A549 (cell line): ENCODE measurements at regions not wholly inside any gene's neighbourhood (a gene's known extent, or its start where the extent isn't known, plus 50 kb on each side); places are given as distances from the start of the nearest gene placed in this dataset.

Source experiments
- ATAC-seq, 2 experiments: fragments of 200-7000 bp in 1 of 2; fragments of >200 bp in 1 of 2; cut with Nextera tagmentation in 1 of 2; cut with Tn5 transposase in 1 of 2; 3 replicates each; pipeline versions ENCODE4 v1.8.0 to v1.9.1; 2018 to 2020; ENCODE audit warnings: mild to moderate bottlenecking in 1 of 2, moderate library complexity in 1 of 2
- CTCF ChIA-PET: fragments of 300-600 bp; sonication (Branson Sonifier 250); formaldehyde crosslinking; extraction: SDS; loops from one replicate; lab custom pipeline; 2021; ENCODE audit warnings: antibody characterized with exemption, inconsistent platforms; lab: Yijun Ruan, JAX
- POLR2A ChIA-PET: fragments of 350-600 bp; formaldehyde crosslinking; extraction: SDS; loops from one replicate; lab custom pipeline; 2021; ENCODE audit warnings: antibody characterized with exemption, inconsistent platforms; lab: Yijun Ruan, JAX
- DNase-seq, 2 experiments: peaks; one replicate each; pipeline versions ENCODE4 v3.0.0 to v3.0.0-alpha.2; 2011 to 2016; ENCODE audit warnings: low read depth in 1 of 2, low spot score in 1 of 2
- FAIRE-seq: peaks from 2 replicates; lab custom pipeline; 2011; peaks lifted over from hg19 to GRCh38; lab: Jason Lieb, UNC
- H3K27ac ChIP-seq, 2 experiments: fragments of >200 bp; sonication (Bioruptor Twin); formaldehyde crosslinking; 3 replicates each; pipeline ENCODE4 v1.5.1; 2016 to 2017
- H3K4me1 ChIP-seq: fragments of >200 bp; sonication (Bioruptor Twin); formaldehyde crosslinking; 3 replicates; pipeline ENCODE4 v1.6.1; 2016
- H3K4me2 ChIP-seq: fragments of >200 bp; sonication (Bioruptor Twin); formaldehyde crosslinking; 3 replicates; pipeline ENCODE4 v1.6.1; 2016
- H3K4me3 ChIP-seq: fragments of >200 bp; sonication (Bioruptor Twin); formaldehyde crosslinking; 3 replicates; pipeline ENCODE4 v1.5.1; 2016
- H3K9me3 ChIP-seq: fragments of >200 bp; sonication (Bioruptor Twin); formaldehyde crosslinking; 3 replicates; pipeline ENCODE4 v1.6.1; 2016
- ATOH8 ChIP-seq: fragments of 250-450 bp; sonication (Bioruptor Pico); IDR thresholded peaks from 2 replicates; pipeline ENCODE4 v1.5.0; 2020; ENCODE audit warnings: low read depth, mild to moderate bottlenecking, moderate library complexity
- BHLHE40 ChIP-seq: IDR thresholded peaks from 2 replicates; pipeline ENCODE4 v1.6.1; 2012; ENCODE audit warnings: low read depth, low read length, inconsistent platforms
- FOSB ChIP-seq: fragments of 250-450 bp; sonication (Bioruptor Pico); IDR thresholded peaks from 2 replicates; pipeline ENCODE4 v1.5.0; 2020; ENCODE audit warnings: mild to moderate bottlenecking, moderate library complexity
- FOSL2 ChIP-seq, 2 experiments: fragments of 450-650 bp in 1 of 2; fragments of >200 bp in 1 of 2; sonication (Bioruptor Twin) in 1 of 2; formaldehyde crosslinking; IDR thresholded peaks; 2 replicates each; pipeline versions ENCODE4 v1.5.0 to v1.6.1; 2016 to 2020; ENCODE audit warnings: mild to moderate bottlenecking in 1 of 2, moderate library complexity in 1 of 2
- HDAC2 ChIP-seq: fragments of 200-600 bp; sonication (generic); IDR thresholded peaks from 2 replicates; pipeline ENCODE4 v1.6.1; 2016
- HOXA7 ChIP-seq: fragments of 250-450 bp; sonication (Bioruptor Pico); IDR thresholded peaks from 2 replicates; pipeline ENCODE4 v1.5.0; 2020; ENCODE audit warnings: mild to moderate bottlenecking, moderate library complexity
- HOXB13 ChIP-seq: fragments of 250-450 bp; sonication (Bioruptor Pico); IDR thresholded peaks from 2 replicates; pipeline ENCODE4 v1.5.0; 2020; ENCODE audit warnings: low read depth, mild to moderate bottlenecking, moderate library complexity
- JUNB ChIP-seq: fragments of >200 bp; sonication (Bioruptor Twin); formaldehyde crosslinking; IDR thresholded peaks from 2 replicates; pipeline ENCODE4 v1.6.1; 2016
- KDM5A ChIP-seq: fragments of 200-600 bp; sonication (generic); IDR thresholded peaks from 2 replicates; pipeline ENCODE4 v1.6.1; 2016; ENCODE audit warnings: antibody characterized with exemption, mild to moderate bottlenecking
- MAFK ChIP-seq: fragments of 450-650 bp; IDR thresholded peaks from 2 replicates; pipeline ENCODE4 v1.6.1; 2014; ENCODE audit not compliant: partially characterized antibody
- MAZ ChIP-seq: fragments of 150-350 bp; IDR thresholded peaks from 2 replicates; pipeline ENCODE4 v1.6.1; 2014; ENCODE audit warnings: antibody characterized with exemption, low read depth, low read length, borderline replicate concordance
- NPAS2 ChIP-seq: fragments of 250-450 bp; sonication (Bioruptor Pico); IDR thresholded peaks from 2 replicates; pipeline ENCODE4 v1.8.0; 2022; ENCODE audit warnings: mild to moderate bottlenecking, moderate library complexity, borderline replicate concordance
- PHF8 ChIP-seq: fragments of 200-600 bp; sonication (generic); IDR thresholded peaks from 2 replicates; pipeline ENCODE4 v1.6.1; 2016; ENCODE audit warnings: low read depth, mild to moderate bottlenecking, antibody characterized with exemption, moderate library complexity, borderline replicate concordance
- POLR2AphosphoS2 ChIP-seq: conservative IDR thresholded peaks from 2 replicates; pipeline ENCODE4 v1.6.1; 2012; ENCODE audit warnings: low read length, improper control_type of control experiment, inconsistent platforms
- RFX5 ChIP-seq: fragments of 450-650 bp; IDR thresholded peaks from 2 replicates; pipeline ENCODE4 v1.7.1; 2014; ENCODE audit warnings: antibody characterized with exemption, mild to moderate bottlenecking, moderate library complexity
- TFCP2L1 ChIP-seq: fragments of 250-450 bp; sonication (Bioruptor Pico); IDR thresholded peaks from 2 replicates; pipeline ENCODE4 v1.5.0; 2021; ENCODE audit warnings: mild to moderate bottlenecking
- ZNF302 ChIP-seq: fragments of 250-450 bp; sonication (Bioruptor Pico); IDR thresholded peaks from 2 replicates; pipeline ENCODE4 v1.9.0; 2021; ENCODE audit warnings: inconsistent platforms, mild to moderate bottlenecking, moderate library complexity
- WGBS: methylation state at CpG from one replicate; pipeline ENCODE4 v1.1.6; 2017; ENCODE audit errors: missing lambda C conversion rate; 5-methylcytosine and 5-hydroxymethylcytosine counted together
- TF ChIP-seq, protein P1 (sequence below): IDR thresholded peaks from 2 replicates; pipeline ENCODE4 v1.6.1; 2012
- TF ChIP-seq, protein P2 (sequence below): fragments of >200 bp; sonication (Bioruptor Twin); formaldehyde crosslinking; IDR thresholded peaks from 3 replicates; pipeline ENCODE4 v1.5.1; 2016
- TF ChIP-seq, protein P3 (sequence below): fragments of >200 bp; sonication (Bioruptor Twin); formaldehyde crosslinking; IDR thresholded peaks from 2 replicates; pipeline ENCODE4 v1.6.1; 2016
- TF ChIP-seq, protein P4 (sequence below): fragments of 200-600 bp; sonication (generic); IDR thresholded peaks from 2 replicates; pipeline ENCODE4 v1.6.1; 2016; ENCODE audit warnings: antibody characterized with exemption, mild to moderate bottlenecking, moderate library complexity
- TF ChIP-seq, protein P5 (sequence below): IDR thresholded peaks from 2 replicates; pipeline ENCODE4 v1.6.1; 2012

DNA sequence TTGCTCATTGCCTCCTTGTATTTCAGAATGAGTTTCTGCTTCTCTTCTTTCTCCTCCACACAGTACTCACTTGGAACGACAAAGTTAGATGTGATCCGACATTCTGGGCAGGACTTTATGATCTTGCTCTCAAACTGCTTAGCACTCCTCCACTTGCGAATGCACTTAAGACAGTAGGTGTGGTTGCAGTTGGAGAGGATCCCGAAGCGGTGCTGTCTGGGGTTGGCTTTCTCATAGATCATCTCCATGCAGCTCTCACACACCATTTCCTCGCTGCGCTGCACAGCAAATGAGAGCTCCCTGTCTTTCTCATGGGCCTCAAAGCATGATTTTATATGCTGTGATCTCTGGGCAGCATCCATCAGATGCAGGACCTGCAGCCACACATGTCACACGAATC, 245.7 kb downstream of the C12orf50 start:
- ChIA-PET CTCF (interaction anchor here (1.0 to 1.2 kb wide), 3 partner anchors 12 to 65 kb away, joined by 3 to 4 read pairs (median 3); no protein-coding TSS in a partner anchor), POLR2A (no interaction called here)
- no peak for DNase-seq
- no peak for FAIRE-seq
- WGBS, result 87% methylated on average over 8 of the region's 8 CpGs
- peak overlapping the region in 1 of 2 experiments; percentile 59; a peak in 1 of 6 replicates for H3K27ac ChIP-seq
- peaks cover 22% of the 10 kb centered on the region for H3K4me1 ChIP-seq
- TF ChIP-seq HDAC2, result no peak
- no peak for TF ChIP-seq FOSB (CRISPR knock-in tag)
- TF ChIP-seq, protein P1, sequence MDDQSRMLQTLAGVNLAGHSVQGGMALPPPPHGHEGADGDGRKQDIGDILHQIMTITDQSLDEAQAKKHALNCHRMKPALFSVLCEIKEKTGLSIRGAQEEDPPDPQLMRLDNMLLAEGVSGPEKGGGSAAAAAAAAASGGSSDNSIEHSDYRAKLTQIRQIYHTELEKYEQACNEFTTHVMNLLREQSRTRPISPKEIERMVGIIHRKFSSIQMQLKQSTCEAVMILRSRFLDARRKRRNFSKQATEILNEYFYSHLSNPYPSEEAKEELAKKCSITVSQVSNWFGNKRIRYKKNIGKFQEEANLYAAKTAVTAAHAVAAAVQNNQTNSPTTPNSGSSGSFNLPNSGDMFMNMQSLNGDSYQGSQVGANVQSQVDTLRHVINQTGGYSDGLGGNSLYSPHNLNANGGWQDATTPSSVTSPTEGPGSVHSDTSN, result no peak
- TF ChIP-seq, protein P2, sequence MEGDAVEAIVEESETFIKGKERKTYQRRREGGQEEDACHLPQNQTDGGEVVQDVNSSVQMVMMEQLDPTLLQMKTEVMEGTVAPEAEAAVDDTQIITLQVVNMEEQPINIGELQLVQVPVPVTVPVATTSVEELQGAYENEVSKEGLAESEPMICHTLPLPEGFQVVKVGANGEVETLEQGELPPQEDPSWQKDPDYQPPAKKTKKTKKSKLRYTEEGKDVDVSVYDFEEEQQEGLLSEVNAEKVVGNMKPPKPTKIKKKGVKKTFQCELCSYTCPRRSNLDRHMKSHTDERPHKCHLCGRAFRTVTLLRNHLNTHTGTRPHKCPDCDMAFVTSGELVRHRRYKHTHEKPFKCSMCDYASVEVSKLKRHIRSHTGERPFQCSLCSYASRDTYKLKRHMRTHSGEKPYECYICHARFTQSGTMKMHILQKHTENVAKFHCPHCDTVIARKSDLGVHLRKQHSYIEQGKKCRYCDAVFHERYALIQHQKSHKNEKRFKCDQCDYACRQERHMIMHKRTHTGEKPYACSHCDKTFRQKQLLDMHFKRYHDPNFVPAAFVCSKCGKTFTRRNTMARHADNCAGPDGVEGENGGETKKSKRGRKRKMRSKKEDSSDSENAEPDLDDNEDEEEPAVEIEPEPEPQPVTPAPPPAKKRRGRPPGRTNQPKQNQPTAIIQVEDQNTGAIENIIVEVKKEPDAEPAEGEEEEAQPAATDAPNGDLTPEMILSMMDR, result no peak
- TF ChIP-seq ZNF302 (CRISPR knock-in tag), result no peak
- no peak for TF ChIP-seq ATOH8 (CRISPR knock-in tag)
- TF ChIP-seq BHLHE40, result no peak
- TF ChIP-seq JUNB, result no peak
- TF ChIP-seq, protein P3, sequence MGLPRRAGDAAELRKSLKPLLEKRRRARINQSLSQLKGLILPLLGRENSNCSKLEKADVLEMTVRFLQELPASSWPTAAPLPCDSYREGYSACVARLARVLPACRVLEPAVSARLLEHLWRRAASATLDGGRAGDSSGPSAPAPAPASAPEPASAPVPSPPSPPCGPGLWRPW, result no peak
- no peak for TF ChIP-seq MAFK
- TF ChIP-seq, protein P4, sequence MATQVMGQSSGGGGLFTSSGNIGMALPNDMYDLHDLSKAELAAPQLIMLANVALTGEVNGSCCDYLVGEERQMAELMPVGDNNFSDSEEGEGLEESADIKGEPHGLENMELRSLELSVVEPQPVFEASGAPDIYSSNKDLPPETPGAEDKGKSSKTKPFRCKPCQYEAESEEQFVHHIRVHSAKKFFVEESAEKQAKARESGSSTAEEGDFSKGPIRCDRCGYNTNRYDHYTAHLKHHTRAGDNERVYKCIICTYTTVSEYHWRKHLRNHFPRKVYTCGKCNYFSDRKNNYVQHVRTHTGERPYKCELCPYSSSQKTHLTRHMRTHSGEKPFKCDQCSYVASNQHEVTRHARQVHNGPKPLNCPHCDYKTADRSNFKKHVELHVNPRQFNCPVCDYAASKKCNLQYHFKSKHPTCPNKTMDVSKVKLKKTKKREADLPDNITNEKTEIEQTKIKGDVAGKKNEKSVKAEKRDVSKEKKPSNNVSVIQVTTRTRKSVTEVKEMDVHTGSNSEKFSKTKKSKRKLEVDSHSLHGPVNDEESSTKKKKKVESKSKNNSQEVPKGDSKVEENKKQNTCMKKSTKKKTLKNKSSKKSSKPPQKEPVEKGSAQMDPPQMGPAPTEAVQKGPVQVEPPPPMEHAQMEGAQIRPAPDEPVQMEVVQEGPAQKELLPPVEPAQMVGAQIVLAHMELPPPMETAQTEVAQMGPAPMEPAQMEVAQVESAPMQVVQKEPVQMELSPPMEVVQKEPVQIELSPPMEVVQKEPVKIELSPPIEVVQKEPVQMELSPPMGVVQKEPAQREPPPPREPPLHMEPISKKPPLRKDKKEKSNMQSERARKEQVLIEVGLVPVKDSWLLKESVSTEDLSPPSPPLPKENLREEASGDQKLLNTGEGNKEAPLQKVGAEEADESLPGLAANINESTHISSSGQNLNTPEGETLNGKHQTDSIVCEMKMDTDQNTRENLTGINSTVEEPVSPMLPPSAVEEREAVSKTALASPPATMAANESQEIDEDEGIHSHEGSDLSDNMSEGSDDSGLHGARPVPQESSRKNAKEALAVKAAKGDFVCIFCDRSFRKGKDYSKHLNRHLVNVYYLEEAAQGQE, result no peak
- no peak for TF ChIP-seq FOSL2 (IDR thresholded peaks at IDR 0.05)
- TF ChIP-seq FOSL2 (CRISPR knock-in tag; IDR thresholded peaks at IDR 0.05), result no peak
- no peak for TF ChIP-seq RFX5
- no peak for TF ChIP-seq MAZ
- TF ChIP-seq, protein P5, sequence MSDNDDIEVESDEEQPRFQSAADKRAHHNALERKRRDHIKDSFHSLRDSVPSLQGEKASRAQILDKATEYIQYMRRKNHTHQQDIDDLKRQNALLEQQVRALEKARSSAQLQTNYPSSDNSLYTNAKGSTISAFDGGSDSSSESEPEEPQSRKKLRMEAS, result no peak
- no peak overlapping the region for H3K4me2 ChIP-seq
- ATAC-seq, result no peak
- H3K4me3 ChIP-seq, result no peak overlapping the region
- peaks cover 11% of the 10 kb centered on the region; the same call in 1 of the 3 replicates for H3K9me3 ChIP-seq

DNA sequence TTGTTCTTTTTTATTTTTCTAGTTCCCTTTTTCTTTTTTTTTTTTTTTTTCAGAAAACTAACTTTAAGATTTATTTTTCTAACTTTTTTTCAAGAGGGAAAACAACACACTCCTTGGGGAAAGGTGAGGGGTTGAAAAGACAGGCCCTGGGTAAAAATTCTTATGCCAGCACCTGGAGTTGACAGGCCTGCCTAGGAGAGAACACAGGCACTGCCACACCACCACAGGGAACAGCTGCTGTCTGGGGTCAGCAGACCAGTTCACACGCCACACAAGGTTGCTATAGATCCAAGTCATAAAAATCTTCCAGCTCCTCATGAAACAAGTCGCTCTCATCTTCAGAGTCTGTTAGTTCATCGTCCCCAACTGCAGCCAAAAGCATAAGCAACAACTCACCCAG, 246.4 kb downstream of the C12orf50 start:
- no peak overlapping the region for H3K4me3 ChIP-seq
- no peak for FAIRE-seq
- TF ChIP-seq PHF8 (no peak), FOSL2 (IDR thresholded peaks at IDR 0.05) (no peak), FOSL2 (CRISPR knock-in tag; IDR thresholded peaks at IDR 0.05) (no peak), JUNB (no peak), HOXA7 (no peak), KDM5A (no peak), TFCP2L1 (no peak), HDAC2 (no peak), NPAS2 (CRISPR knock-in tag) (no peak), POLR2AphosphoS2 (no peak), HOXB13 (no peak)
- TF ChIP-seq, protein P2, result no peak
- TF ChIP-seq, all 56 proteins: peak for 0
- DNase-seq, result no peak
- Histone ChIP-seq H3K27ac (peak overlapping the region in 1 of 2 experiments; percentile 59; a peak in 2 of 6 replicates), H3K9me3 (peaks cover 15% of the 10 kb centered on the region; the same call in 1 of the 3 replicates), H3K4me2 (no peak overlapping the region), H3K4me1 (peaks cover 28% of the 10 kb centered on the region)
- ChIA-PET CTCF (interaction anchor here (1.2 kb wide), 1 partner anchor 11 kb away, joined by 4 read pairs; no protein-coding TSS in a partner anchor), POLR2A (no interaction called here)
- WGBS, result 80% methylated on average over 3 of the region's 3 CpGs
- ATAC-seq, result no peak
